ENCODE measurements at regions not wholly inside any gene's neighbourhood (a gene's known extent, or its start where the extent isn't known, plus 50 kb on each side); places are given as distances from the start of the nearest gene placed in this dataset.

- Histone ChIP-seq H3K4me3 (ENCODE audit: low read depth, low read length) (no peak overlapping the region), H3K9me3 (ENCODE audit: control insufficient read depth, insufficient read depth, low read depth, low read length) (no peaks in the 10 kb centered on the region), H3K9ac (ENCODE audit: low read length) (no peak overlapping the region), H3K36me3 (ENCODE audit: control insufficient read depth, insufficient read depth, low read length) (no peaks in the 10 kb centered on the region), H3K27me3 (ENCODE audit: control insufficient read depth, insufficient read depth, low read length) (no peaks in the 10 kb centered on the region), H3K27ac (ENCODE audit: low read depth, low read length) (no peak overlapping the region), H3K4me1 (ENCODE audit: control insufficient read depth, insufficient read depth, low read length) (peaks cover 7% of the 10 kb centered on the region; the same call in 1 of the 2 replicates)
Observed at GRCh38 chr15:91664224-91664836, 189.2 kb upstream of the SLCO3A1 start.

GRCh38 chr15:91665212-91665611, 188.3 kb upstream of the SLCO3A1 start:
- Histone ChIP-seq H3K9ac (ENCODE audit: low read length) (no peak overlapping the region), H3K27me3 (ENCODE audit: control insufficient read depth, insufficient read depth, low read length) (no peaks in the 10 kb centered on the region), H3K9me3 (ENCODE audit: control insufficient read depth, insufficient read depth, low read depth, low read length) (no peaks in the 10 kb centered on the region), H3K4me3 (ENCODE audit: low read depth, low read length) (no peak overlapping the region), H3K36me3 (ENCODE audit: control insufficient read depth, insufficient read depth, low read length) (no peaks in the 10 kb centered on the region), H3K27ac (ENCODE audit: low read depth, low read length) (no peak overlapping the region), H3K4me1 (ENCODE audit: control insufficient read depth, insufficient read depth, low read length) (peaks cover 7% of the 10 kb centered on the region; the same call in 1 of the 2 replicates)

DNA sequence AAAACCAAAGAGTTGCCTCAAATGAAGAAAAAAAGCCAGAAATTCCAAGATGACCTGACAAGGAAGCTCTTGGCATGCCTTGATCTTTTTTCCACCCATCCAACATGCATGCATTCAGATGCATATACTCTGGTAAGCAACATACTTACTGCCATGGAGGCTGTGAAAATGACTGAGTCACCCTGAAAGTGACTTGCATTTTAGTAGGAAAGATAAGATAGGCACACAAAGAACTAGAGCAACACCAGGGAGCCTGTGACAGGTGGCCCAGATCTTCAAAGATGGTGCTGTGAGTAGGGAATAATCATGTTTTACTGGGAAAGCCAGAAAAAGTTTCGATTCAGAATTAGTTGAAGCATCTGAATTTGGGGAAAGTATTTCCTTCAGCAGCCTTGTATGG, 185.1 kb upstream of the SLCO3A1 start:
- Histone ChIP-seq H3K36me3 (ENCODE audit: control insufficient read depth, insufficient read depth, low read length) (no peaks in the 10 kb centered on the region), H3K9me3 (ENCODE audit: control insufficient read depth, insufficient read depth, low read depth, low read length) (no peaks in the 10 kb centered on the region), H3K4me3 (ENCODE audit: low read depth, low read length) (no peak overlapping the region), H3K9ac (ENCODE audit: low read length) (no peak overlapping the region), H3K27me3 (ENCODE audit: control insufficient read depth, insufficient read depth, low read length) (no peaks in the 10 kb centered on the region), H3K4me1 (ENCODE audit: control insufficient read depth, insufficient read depth, low read length) (peaks cover 1% of the 10 kb centered on the region; the same call in 1 of the 2 replicates), H3K27ac (ENCODE audit: low read depth, low read length) (no peak overlapping the region)

- no peaks in the 10 kb centered on the region for H3K27me3 ChIP-seq (ENCODE audit: control insufficient read depth, insufficient read depth, low read length)
- no peak overlapping the region for H3K27ac ChIP-seq (ENCODE audit: low read depth, low read length)
- peaks cover 10% of the 10 kb centered on the region for H3K9me3 ChIP-seq (ENCODE audit: control insufficient read depth, insufficient read depth, low read depth, low read length)
- H3K4me1 ChIP-seq (ENCODE audit: control insufficient read depth, insufficient read depth, low read length): no peaks in the 10 kb centered on the region
- no peaks in the 10 kb centered on the region for H3K36me3 ChIP-seq (ENCODE audit: control insufficient read depth, insufficient read depth, low read length)
- no peak overlapping the region for H3K4me3 ChIP-seq (ENCODE audit: low read depth, low read length)
- no peak overlapping the region for H3K9ac ChIP-seq (ENCODE audit: low read length)
Observed at GRCh38 chr15:91670108-91670507, 183.4 kb upstream of the SLCO3A1 start.

DNA sequence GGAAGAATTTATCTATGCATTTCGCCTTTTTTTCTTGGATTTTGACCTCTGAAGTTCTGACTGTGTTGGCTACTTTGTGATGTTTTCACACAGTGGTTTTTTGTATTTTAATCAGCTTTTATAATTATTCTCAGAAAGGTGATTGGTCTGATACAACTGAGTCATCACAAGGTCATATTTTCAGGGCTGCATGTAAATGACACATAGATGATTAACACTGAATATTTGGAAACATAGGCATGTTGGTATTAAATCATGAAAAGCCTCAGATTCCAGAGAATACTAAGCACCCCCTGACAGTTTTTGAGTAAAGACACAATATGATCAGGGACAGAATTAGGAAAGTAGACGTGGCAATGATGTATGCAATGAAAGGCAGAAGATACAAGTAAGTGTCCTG, 175.5 kb upstream of the SLCO3A1 start:
- Histone ChIP-seq H3K4me3 (ENCODE audit: low read depth, low read length) (no peak overlapping the region), H3K9ac (ENCODE audit: low read length) (no peak overlapping the region), H3K9me3 (ENCODE audit: control insufficient read depth, insufficient read depth, low read depth, low read length) (peaks cover 10% of the 10 kb centered on the region), H3K36me3 (ENCODE audit: control insufficient read depth, insufficient read depth, low read length) (no peaks in the 10 kb centered on the region), H3K27me3 (ENCODE audit: control insufficient read depth, insufficient read depth, low read length) (no peaks in the 10 kb centered on the region; the same call in 1 of the 2 replicates), H3K27ac (ENCODE audit: low read depth, low read length) (no peak overlapping the region), H3K4me1 (ENCODE audit: control insufficient read depth, insufficient read depth, low read length) (no peaks in the 10 kb centered on the region; the same call in 1 of the 2 replicates)

- Histone ChIP-seq H3K27ac (ENCODE audit: low read depth, low read length) (no peak overlapping the region), H3K9ac (ENCODE audit: low read length) (no peak overlapping the region), H3K4me3 (ENCODE audit: low read depth, low read length) (no peak overlapping the region), H3K9me3 (ENCODE audit: control insufficient read depth, insufficient read depth, low read depth, low read length) (peaks cover 6% of the 10 kb centered on the region), H3K4me1 (ENCODE audit: control insufficient read depth, insufficient read depth, low read length) (no peaks in the 10 kb centered on the region; the same call in 1 of the 2 replicates), H3K36me3 (ENCODE audit: control insufficient read depth, insufficient read depth, low read length) (no peaks in the 10 kb centered on the region), H3K27me3 (ENCODE audit: control insufficient read depth, insufficient read depth, low read length) (no peaks in the 10 kb centered on the region; the same call in 1 of the 2 replicates)
Observed at GRCh38 chr15:91679447-91679846, 174.1 kb upstream of the SLCO3A1 start.

- Histone ChIP-seq H3K27ac (ENCODE audit: low read depth, low read length) (no peak overlapping the region), H3K9me3 (ENCODE audit: control insufficient read depth, insufficient read depth, low read depth, low read length) (no peaks in the 10 kb centered on the region), H3K9ac (ENCODE audit: low read length) (no peak overlapping the region), H3K27me3 (ENCODE audit: control insufficient read depth, insufficient read depth, low read length) (no peaks in the 10 kb centered on the region; the same call in 1 of the 2 replicates), H3K4me1 (ENCODE audit: control insufficient read depth, insufficient read depth, low read length) (no peaks in the 10 kb centered on the region), H3K4me3 (ENCODE audit: low read depth, low read length) (no peak overlapping the region), H3K36me3 (ENCODE audit: control insufficient read depth, insufficient read depth, low read length) (no peaks in the 10 kb centered on the region)
Observed at GRCh38 chr15:91685436-91685835, 168.1 kb upstream of the SLCO3A1 start.

GRCh38 chr15:91688811-91689210, 164.7 kb upstream of the SLCO3A1 start:
- Histone ChIP-seq H3K4me1 (ENCODE audit: control insufficient read depth, insufficient read depth, low read length) (no peaks in the 10 kb centered on the region), H3K27ac (ENCODE audit: low read depth, low read length) (no peak overlapping the region), H3K27me3 (ENCODE audit: control insufficient read depth, insufficient read depth, low read length) (no peaks in the 10 kb centered on the region), H3K4me3 (ENCODE audit: low read depth, low read length) (no peak overlapping the region), H3K36me3 (ENCODE audit: control insufficient read depth, insufficient read depth, low read length) (no peaks in the 10 kb centered on the region), H3K9me3 (ENCODE audit: control insufficient read depth, insufficient read depth, low read depth, low read length) (no peaks in the 10 kb centered on the region), H3K9ac (ENCODE audit: low read length) (no peak overlapping the region)

DNA sequence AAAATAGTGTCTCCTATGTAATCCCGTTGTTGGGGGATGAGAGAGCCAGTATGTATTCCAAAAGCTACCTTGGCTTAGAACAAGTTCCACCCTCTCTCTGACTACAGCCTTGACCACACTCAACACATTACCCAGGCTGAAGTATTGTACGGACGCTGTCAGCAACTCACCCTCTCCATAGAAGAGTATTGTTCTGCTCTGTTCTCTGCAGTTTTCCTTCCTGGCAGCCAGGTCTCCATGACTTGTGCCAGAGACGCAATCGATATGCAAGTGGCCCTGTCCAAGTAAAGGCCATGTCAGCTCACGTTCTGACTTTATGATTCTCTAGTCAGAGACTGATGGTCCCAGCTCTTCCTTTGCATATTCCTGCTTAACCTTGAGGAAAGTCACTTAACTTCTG, 164.1 kb upstream of the SLCO3A1 start:
- H3K4me1 ChIP-seq (ENCODE audit: control insufficient read depth, insufficient read depth, low read length): no peaks in the 10 kb centered on the region
- H3K4me3 ChIP-seq (ENCODE audit: low read depth, low read length): no peak overlapping the region
- H3K27me3 ChIP-seq (ENCODE audit: control insufficient read depth, insufficient read depth, low read length): no peaks in the 10 kb centered on the region
- no peak overlapping the region for H3K9ac ChIP-seq (ENCODE audit: low read length)
- no peak overlapping the region for H3K27ac ChIP-seq (ENCODE audit: low read depth, low read length)
- no peaks in the 10 kb centered on the region for H3K9me3 ChIP-seq (ENCODE audit: control insufficient read depth, insufficient read depth, low read depth, low read length)
- no peaks in the 10 kb centered on the region for H3K36me3 ChIP-seq (ENCODE audit: control insufficient read depth, insufficient read depth, low read length)

DNA sequence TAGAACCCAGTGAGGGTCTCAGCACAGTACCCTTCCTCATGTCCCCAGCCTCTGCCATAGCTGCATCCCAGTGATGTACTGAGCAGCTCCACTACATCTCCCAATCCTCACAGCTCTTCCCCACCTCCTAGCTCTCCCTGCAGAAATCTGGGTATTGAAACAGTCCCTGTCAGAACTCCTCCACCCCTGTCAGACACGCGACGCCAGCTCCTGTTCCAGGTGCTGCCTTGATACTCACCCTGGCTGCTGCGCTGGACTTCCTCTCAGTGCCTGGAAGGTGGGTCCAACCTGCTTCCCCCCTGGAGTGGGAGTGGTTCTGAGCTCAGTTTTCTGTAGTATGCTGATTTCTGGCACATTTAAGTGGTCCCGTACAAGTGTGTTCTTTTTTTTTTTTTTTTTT, 160.9 kb upstream of the SLCO3A1 start:
- Histone ChIP-seq H3K27me3 (ENCODE audit: control insufficient read depth, insufficient read depth, low read length) (no peaks in the 10 kb centered on the region), H3K4me3 (ENCODE audit: low read depth, low read length) (no peak overlapping the region), H3K27ac (ENCODE audit: low read depth, low read length) (no peak overlapping the region), H3K9ac (ENCODE audit: low read length) (no peak overlapping the region), H3K9me3 (ENCODE audit: control insufficient read depth, insufficient read depth, low read depth, low read length) (no peaks in the 10 kb centered on the region), H3K36me3 (ENCODE audit: control insufficient read depth, insufficient read depth, low read length) (no peaks in the 10 kb centered on the region), H3K4me1 (ENCODE audit: control insufficient read depth, insufficient read depth, low read length) (no peaks in the 10 kb centered on the region)

- no peaks in the 10 kb centered on the region for H3K36me3 ChIP-seq (ENCODE audit: control insufficient read depth, insufficient read depth, low read length)
- H3K9ac ChIP-seq (ENCODE audit: low read length): no peak overlapping the region
- H3K9me3 ChIP-seq (ENCODE audit: control insufficient read depth, insufficient read depth, low read depth, low read length): no peaks in the 10 kb centered on the region
- no peaks in the 10 kb centered on the region for H3K27me3 ChIP-seq (ENCODE audit: control insufficient read depth, insufficient read depth, low read length)
- no peak overlapping the region for H3K27ac ChIP-seq (ENCODE audit: low read depth, low read length)
- H3K4me3 ChIP-seq (ENCODE audit: low read depth, low read length): no peak overlapping the region
- no peaks in the 10 kb centered on the region for H3K4me1 ChIP-seq (ENCODE audit: control insufficient read depth, insufficient read depth, low read length)
Observed at GRCh38 chr15:91694131-91694830, 159.2 kb upstream of the SLCO3A1 start.

All from HUES6 (cell line).